ENCODE measurements at regions not wholly inside any gene's neighbourhood (a gene's known extent, or its start where the extent isn't known, plus 50 kb on each side); places are given as distances from the start of the nearest gene placed in this dataset.

- no peak for DNase-seq
Observed at GRCh38 chrX:20463296-20464075, 196.8 kb upstream of the RPS6KA3 start.

- DNase-seq = peak in 1 of 2 experiments; percentile 1
Observed at GRCh38 chrX:20461576-20461975, 194.9 kb upstream of the RPS6KA3 start.

GRCh38 chrX:20461002-20461401, 194.3 kb upstream of the RPS6KA3 start:
- DNase-seq = no peak

DNA sequence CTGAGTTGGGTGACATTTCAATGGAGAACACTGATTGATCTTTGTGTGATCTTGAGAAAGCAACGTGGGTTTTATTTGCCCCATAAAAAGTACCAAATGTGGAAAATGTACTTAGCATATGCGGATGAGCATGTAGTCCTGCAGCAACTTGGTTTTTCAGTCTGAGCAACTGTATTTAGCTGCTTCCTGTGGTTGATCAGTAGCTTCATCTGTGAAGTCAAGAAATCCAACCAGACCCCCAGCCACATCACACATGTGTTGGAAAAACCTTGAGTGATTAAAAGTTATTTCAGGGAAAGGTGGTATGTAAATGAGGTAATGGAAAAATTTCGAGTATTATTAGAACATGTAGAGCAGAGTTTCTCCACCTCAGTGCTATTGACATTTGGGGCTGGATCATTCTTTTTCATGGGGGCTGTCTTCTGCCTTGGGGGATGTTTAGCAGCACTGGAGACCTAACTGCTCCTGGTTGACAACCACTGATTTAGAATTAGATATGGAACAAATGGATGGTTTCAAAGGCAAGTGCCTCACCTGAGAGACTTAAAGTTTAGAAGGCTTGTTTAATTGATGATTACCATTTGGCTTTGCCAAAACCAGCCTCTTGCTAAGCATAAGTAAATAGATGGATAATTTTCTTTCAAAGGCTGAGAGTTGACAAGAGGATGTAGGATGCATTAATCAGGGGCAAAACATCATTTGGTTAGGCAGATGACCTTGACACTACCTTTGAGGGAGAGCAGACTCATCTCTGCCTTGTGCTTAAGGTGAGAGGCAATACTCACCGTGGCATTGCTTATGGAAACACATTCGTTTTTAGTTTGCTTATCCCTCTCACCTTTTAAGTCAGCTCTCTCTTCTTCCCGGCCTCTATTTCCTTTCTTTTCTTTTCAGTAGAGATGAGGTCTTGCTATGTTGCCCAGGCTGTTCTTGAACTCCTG, 193.0 kb upstream of the RPS6KA3 start:
- no peak for DNase-seq

DNA sequence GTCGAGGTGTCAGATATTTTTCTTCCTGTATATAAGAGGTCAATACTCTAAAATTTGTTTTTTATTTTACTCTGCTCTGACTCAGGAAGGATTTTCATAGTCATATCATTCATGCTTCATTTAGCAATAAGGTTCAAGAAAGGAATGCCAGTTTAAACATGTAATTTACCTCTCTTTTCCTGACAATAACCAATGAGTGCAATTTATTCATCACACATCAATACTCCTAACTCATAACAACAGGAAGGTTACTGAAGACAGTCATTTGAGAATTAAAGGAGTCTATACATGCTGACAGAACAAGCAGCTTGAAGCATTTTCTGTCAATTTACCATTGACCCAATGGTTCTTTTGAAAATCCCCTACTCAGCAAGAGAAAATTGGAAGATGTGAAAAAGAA, 190.3 kb upstream of the RPS6KA3 start:
- no peak for DNase-seq

DNA sequence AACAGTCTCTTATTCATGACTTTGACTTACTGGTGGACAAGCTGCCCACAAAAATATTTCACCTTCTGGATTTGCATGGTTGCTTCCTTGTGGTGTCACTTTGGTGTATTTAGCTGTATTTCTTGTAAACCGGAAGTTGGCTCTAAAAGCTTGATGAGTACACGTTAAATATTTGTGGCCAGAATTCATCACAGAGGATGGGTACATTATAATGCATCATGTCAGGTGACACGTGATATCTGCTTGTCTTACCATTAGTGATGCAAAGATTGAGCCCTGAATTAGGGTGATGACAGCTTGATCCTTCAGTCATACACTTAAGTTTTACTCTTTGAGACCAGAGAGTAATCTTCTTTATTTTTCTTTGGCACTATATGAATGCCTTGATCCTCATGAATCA, 188.3 kb upstream of the RPS6KA3 start:
- DNase-seq = no peak

GRCh38 chrX:20454117-20454516, 187.4 kb upstream of the RPS6KA3 start:
- DNase-seq = no peak

GRCh38 chrX:20452487-20452886, 185.8 kb upstream of the RPS6KA3 start:
- DNase-seq = no peak

DNA sequence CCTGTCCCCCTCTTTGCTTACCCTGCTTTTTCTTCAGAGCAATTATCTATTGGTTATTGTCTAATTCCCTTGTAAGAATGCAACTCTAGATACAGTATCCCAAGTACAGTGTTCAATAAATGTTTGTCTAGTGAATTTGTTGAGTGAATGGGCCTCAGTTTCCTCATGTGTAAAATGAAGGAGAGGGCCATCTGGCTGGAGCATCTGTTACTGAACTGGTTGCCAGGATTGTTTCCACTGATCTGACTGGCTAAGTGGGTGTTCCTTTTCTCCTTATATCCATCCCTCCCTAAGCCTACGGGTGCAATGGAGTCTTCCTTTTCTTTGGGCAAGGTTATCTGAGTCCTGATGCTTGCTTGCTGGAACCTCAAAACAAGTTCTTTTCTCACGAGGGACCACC, 185.2 kb upstream of the RPS6KA3 start:
- no peak for DNase-seq

DNA sequence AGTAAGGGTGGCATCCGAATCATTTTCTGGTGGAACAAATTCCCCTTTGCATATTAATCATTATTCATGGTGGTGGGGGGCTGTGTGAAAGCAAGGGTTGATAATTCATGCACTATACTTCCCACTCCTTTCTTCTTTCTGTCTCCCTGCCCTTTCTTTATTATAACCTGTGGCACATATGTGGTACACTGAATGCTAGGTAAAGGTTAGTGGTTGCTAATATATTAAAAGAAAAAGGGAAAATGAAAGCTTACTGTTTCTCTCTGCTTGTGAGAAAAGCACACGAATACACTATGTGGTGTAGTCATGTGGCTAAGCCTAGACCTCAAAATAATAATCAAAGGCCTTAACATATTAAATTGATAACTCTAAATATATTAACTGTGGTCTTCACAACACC, 178.4 kb upstream of the RPS6KA3 start:
- DNase-seq = no peak

- DNase-seq = peak; percentile 44 to 59
Observed at GRCh38 chrX:20442597-20442996, 175.9 kb upstream of the RPS6KA3 start.

DNA sequence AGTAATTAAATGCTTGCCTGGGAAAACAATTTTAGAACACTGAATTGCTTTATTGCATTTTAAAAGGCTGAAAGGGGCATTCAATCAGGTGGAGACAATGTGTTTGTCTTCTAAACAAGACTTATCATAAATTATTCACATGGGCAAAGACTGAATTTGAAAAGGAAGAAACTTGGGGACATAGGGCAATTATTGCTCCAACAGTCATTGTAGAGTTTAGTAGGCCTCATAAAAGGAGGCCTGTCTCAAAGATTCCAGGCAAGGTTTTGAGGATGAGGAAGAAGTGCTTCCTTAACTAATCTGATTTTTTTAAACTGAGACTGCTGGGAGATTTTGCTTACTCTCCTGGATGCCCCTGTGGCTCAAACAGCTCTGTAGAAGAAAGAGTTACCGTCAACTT, 174.4 kb upstream of the RPS6KA3 start:
- DNase-seq = no peak

DNA sequence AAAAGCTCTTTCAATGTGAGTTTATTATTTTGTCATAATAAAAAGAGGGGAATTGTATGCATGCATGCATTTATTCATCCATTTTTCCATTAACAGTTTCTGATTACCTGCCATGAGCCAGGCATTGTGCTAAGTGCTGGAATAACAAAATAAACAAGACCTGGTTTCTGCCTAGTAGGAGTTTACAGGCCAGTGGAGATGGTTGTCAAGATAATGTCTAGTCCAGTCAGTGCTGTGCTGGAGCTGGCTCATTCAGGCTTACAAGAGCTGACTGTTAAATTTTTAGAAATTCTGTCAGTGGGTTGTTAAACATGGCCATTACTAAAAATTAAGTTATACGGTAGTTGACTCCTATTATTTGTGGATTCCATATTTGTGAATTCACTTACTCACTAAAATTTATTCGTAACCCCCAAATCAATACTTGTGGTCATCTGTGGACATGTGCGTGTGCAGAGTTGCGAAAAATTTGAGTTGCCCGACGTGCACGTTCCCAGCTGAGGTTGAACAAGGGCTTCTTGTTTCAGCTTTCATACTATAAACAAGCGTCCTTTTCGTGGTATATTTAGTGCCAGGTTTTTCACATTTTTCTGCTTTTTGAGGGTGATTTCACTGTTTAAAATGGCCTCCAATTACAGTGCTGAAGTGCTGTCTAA, 172.3 kb upstream of the RPS6KA3 start:
- DNase-seq = no peak

GRCh38 chrX:20437683-20438082, 171.0 kb upstream of the RPS6KA3 start:
- DNase-seq = no peak

DNA sequence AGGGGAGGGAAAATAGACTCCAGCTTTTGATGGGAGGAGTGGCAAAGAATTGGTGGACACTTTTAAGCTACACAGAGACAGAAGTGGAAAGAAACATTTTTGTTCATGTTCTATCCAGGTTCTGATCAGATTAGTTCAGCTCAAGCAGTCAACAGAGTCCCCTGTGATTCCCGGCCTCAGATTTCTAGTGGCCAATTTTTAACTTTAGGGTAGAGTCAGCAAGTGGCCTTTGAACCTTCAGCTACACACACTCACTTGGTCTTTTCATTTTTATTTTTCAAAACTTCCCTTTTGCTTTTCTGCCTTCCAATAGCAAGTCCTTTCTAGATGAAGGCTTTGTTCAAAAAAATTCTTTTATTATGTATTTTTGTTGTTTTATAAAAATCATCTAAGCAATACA, 169.2 kb upstream of the RPS6KA3 start:
- no peak for DNase-seq

- no peak for DNase-seq
Observed at GRCh38 chrX:20434986-20435385, 168.3 kb upstream of the RPS6KA3 start.

DNA sequence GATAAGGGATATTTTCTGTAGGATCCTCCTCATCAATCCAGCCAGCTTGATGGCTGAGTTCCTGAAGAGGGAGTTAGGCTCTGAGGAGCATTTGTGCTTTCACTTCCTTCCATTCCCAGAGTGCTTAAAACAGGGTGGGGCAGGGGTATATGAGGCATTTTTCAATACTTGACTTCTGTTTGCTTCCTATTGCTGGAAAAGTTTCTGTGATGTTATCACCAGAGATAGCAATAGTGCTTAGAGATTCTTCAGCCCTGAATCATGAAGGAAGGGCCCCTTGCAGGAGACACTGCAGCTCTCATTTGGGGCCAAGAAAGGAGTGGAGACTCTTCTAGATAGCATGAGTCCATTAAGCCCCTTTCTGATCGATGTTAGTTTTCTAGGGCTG, 166.7 kb upstream of the RPS6KA3 start:
- DNase-seq = no peak

DNA sequence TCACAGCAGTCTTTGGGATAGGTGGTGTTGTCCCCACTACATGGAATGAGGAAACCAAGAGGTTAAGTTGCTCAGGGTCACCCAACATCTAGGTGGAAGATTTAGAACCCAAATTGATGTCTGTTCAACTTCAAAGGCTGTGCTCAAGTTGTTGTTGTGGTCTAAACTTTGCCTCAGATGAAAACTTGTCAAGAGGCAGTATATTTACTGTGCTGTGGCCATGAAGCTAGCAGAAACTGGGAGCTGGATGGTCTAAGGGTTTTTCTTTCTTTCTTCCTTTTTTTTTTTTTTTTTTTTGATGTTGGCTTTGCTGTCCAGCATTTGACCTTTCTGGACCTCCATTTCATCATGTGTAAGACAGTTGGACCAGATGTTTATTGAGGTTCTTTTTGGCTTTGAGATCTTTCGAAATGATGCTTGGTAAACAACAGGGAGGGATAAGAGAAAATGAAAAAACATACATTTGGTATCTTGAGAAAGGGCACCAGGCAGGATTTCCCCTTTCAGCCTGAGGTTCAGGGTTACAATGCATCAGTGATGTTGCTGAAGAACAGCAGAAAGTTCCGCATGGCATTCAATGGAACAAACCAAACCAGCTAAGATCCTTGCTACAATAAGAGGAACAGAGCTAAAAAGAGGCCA, 166.2 kb upstream of the RPS6KA3 start:
- no peak for DNase-seq

DNA sequence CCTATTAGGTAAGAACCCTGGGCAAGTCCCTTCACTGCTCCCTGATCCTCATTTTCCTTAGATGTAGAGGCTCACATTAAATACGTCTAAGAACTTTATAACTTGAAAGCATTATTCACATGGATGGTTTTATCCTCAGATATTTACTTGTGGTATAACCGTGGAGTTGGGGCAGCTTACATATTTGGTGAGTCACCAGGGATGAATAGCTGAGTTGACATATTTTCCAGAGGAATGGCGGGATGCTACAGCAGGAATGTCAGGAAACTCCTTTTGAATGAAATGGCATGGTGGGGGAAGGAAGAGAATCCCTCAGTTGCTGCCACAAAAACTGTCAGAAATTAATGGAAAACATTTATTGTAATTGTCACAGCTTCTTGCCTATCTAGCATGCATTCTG, 165.3 kb upstream of the RPS6KA3 start:
- no peak for DNase-seq

GRCh38 chrX:20431486-20431885, 164.8 kb upstream of the RPS6KA3 start:
- no peak for DNase-seq

- no peak for DNase-seq
Observed at GRCh38 chrX:20427173-20427770, 160.6 kb upstream of the RPS6KA3 start.

- DNase-seq = no peak
Observed at GRCh38 chrX:20421697-20422096, 155.0 kb upstream of the RPS6KA3 start.

DNA sequence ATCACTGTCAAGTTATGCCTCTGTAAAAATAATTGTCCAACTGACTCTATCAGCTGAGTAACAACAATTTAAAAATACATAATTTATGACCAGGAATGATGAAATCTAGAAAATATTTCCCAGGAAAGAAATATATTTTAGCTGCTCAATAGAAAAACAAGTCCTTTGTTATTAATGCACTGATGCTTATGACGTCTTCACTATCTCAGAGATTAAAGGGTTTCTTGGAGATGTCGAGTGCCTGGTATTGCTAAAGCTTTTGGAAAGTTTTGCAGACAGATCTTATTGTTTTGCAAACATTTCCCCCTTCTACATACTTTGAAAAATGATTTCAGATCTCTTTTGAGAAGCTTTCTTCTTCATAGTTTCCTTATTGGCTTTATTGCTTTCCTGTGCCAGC, 154.6 kb upstream of the RPS6KA3 start:
- DNase-seq = no peak

Measured in NCI-H187 (cell line).